Skeletal muscle cell (primary cell): ENCODE measurements at regions not wholly inside any gene's neighbourhood (a gene's known extent, or its start where the extent isn't known, plus 50 kb on each side); places are given as distances from the start of the nearest gene placed in this dataset.
A peak's percentile ranks its signal among the peaks of the same experiment; 100 is the strongest.

Experiments used
- DNase-seq: peaks from one replicate; pipeline ENCODE4 v3.0.0-alpha.2; 2010; ENCODE audit warnings: low read depth
- H3K4me3 ChIP-seq: 2 replicates; pipeline ENCODE4 v1.5.1; 2011; ENCODE audit warnings: low read depth, mild to moderate bottlenecking, control low read depth, low read length, moderate library complexity

DNA sequence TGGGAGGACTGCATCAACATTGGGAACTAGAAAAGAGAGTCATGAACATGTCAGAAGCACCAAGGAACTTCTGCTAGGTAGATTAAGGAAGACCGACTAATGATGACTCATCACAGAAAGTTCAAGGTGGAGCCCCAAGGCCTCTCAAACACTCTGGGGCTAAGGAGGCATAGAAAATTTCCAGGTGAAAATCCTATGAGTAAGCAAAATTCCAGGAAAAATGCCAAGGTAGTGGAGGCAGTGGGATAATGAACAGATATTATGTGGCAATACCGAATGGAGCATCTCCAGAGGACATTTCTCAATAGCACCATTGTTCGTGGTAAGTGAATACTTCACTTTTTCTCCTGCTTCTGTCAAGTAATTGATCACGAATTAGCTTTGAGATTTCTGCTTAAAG is 336.5 kb downstream of the MZT1 start:
- peak; percentile 1 for DNase-seq

GRCh38 chr13:72386138-72386684 is 341.2 kb downstream of the MZT1 start:
- H3K4me3 ChIP-seq, result no peak overlapping the region
- DNase-seq, result no peak

More for the DNA sequence above, 336.5 kb downstream of the MZT1 start:
- H3K4me3 ChIP-seq, result no peak overlapping the region

DNA sequence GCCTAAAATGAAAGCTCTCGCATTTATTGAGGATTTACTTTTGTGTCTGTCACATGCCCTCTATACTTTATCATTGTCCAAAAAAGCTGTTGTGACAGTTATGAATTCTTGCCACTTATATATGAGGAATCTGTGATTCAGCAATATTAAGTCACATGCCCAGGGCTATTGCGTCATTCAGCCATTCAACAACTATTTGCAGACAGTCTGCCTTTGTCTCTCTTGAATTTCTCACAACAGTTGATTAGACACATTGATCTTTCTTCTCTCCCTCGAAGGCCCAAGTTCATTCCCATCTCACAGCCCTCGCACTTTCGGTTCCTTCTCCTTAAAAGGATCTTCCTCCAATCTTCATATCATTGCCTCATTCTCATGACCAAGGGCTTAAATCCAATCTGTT is 342.6 kb downstream of the MZT1 start:
- DNase-seq, result peak; percentile 14

DNA sequence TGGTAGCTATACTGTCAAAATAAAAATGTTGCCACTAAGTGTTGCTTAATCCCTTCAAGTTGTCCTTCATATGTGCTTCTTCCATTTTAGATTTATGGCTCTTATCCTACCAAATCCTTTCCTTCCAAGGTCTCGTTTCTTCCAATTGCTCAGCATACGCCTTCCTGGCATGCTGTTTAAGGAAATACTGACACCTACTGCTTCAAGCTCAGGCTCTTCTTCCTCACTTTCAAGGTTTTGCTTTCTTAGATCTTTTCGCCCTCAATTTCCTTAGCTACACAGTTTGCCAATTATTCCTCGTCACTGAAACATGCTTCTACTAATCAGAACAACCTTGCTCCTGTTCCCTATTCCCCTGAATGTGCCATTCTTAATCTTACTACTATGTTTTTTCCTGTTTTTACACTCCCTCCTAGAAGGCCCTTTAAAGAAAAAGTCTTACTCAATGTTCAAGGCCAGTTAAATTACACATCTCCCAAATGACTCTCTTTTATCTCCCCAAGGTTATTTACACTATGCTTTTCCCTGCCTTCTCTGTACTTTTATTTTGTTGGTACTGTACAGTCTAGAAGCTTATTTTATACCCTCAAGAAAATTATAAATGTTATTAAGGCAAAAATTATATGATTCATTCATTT is 343.1 kb downstream of the MZT1 start:
- H3K4me3 ChIP-seq, result no peak overlapping the region
- no peak for DNase-seq

More for the DNA sequence above, 342.6 kb downstream of the MZT1 start:
- no peak overlapping the region for H3K4me3 ChIP-seq

- DNase-seq, result no peak
- no peak overlapping the region for H3K4me3 ChIP-seq
These were observed 343.8 kb downstream of the MZT1 start for GRCh38 chr13:72383646-72384045.

GRCh38 chr13:72379581-72379980 is 347.8 kb downstream of the MZT1 start:
- peak; percentile 4 for DNase-seq

DNA sequence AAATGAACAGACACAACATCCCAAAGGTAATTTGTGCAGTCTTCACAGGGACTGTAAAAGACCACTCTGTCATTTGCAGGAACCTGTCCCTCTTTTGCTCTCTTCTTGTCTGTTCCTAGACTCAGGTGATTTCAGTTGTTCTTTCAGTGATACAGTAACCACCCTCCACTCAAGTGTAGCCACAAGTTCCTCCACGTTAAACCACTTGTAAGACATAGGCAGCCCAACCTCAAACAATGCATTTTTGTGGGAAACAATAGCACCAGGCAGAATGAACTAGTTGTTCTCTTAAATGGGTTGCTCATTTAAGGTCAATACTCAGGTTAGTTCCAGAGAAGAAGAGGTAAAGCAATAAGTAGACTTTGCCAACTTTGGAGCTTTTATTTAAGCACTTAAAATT is 359.4 kb downstream of the MZT1 start:
- H3K4me3 ChIP-seq, result no peak overlapping the region
- no peak for DNase-seq

More at GRCh38 chr13:72379581-72379980, 347.8 kb downstream of the MZT1 start:
- H3K4me3 ChIP-seq, result no peak overlapping the region

GRCh38 chr13:72346716-72347115 is 380.7 kb downstream of the MZT1 start:
- DNase-seq, result no peak
- no peak overlapping the region for H3K4me3 ChIP-seq

GRCh38 chr13:72342364-72342763 is 385.1 kb downstream of the MZT1 start:
- H3K4me3 ChIP-seq, result no peak overlapping the region
- no peak for DNase-seq

DNA sequence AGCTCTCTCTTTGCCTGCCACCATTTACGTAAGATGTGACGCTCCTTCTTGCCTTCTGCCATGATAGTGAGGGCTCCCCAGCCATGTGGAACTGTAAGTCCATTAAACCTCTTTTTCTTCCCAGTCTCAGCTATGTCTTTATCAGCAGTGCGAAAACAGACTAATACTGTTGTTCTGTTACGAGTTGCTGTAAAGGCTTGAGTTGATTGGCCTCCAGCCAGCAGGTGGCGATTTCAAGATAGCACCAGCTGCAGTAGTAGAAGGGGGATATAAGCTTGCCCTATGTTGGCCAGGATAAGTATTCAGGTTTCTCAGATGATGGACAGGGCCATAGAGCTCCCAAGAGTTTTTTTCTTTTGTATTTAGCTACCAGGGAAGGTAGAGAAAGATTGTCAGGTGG is 385.5 kb downstream of the MZT1 start:
- no peak overlapping the region for H3K4me3 ChIP-seq
- no peak for DNase-seq

- no peak overlapping the region for H3K4me3 ChIP-seq
- no peak for DNase-seq
These were observed 409.9 kb downstream of the MZT1 start for GRCh38 chr13:72317346-72318109.

DNA sequence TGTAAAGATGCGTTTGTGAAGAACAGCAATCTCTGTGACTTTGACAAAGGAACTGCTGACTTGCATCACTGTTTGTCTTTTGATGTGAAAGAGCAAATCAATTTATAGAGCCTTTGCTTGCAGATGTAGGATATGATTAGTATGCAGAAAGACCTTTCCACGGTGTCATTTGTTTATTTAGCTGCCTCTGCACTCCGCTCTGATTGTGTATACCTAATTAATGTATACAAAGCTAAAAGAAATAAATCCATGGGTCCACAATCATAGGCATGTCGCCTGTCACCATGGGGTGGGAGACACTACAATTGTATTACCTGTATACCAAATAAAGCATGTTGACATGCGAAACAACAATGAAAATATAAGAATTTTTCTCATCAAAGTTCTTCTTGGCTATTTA is 410.7 kb downstream of the MZT1 start:
- no peak overlapping the region for H3K4me3 ChIP-seq
- no peak for DNase-seq

GRCh38 chr13:72315312-72315711 is 412.1 kb downstream of the MZT1 start:
- no peak overlapping the region for H3K4me3 ChIP-seq
- no peak for DNase-seq

GRCh38 chr13:72314210-72314609 is 413.2 kb downstream of the MZT1 start:
- no peak overlapping the region for H3K4me3 ChIP-seq
- no peak for DNase-seq

DNA sequence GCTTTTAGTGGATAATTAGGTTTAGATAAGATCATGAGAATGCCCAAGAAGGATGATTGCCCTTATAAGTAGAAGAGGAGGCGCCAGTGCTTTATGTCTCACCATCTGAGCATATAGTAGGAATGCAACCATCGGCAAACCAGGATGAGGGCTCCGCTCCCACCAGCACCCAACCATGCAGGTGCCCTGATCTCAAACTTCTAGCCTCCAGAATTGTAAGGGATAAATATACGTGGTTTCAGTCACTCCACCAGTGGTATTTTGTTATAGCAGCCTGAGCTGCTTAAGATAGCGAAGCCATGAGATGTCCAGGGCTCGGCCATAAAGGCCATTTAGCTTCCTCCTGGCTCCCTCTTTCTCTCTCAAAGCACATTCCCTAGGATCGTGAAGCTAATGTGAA is 413.9 kb downstream of the MZT1 start:
- no peak for DNase-seq
- H3K4me3 ChIP-seq, result no peak overlapping the region

DNA sequence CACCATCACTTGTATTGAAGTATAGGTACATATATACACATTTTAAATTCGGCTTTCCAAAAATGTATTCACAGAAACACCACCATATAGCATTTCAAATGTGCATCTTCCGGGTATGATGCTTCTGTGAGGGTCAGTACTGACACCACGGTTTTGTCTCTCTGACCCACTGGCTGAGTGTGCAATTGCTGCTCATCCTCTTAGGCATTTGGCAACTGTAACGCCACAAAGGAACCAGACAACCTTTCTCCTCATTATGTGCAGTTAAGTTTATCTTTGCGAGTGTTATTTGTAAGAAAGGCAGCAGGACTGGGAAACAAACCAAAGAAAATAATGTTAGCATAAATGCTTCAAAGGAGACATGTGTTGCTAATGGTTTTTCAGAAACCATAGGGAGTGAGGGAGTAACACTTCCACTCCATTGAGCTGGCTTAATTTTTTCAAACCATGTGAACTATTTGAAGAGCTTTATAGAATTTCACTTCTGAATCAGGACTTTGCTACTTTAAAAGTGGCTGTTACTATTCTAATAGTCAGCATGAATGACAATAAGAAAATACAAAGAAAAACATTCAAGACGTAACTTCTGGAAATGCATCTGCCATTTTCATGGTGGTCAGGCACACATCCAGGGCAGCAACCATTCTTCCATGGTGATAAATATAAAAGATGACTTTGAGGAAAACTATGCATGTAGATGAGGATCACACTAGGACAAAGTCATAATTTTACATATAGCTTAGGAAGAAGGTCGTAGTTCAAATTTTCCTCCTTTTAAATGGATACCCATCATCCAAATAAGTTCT is 423.3 kb downstream of the MZT1 start:
- H3K4me3 ChIP-seq, result no peak overlapping the region
- DNase-seq, result peak; percentile 10

- DNase-seq, result no peak
- no peak overlapping the region for H3K4me3 ChIP-seq
These were observed 429.2 kb upstream of the DACH1 start for GRCh38 chr13:72296246-72296645.

DNA sequence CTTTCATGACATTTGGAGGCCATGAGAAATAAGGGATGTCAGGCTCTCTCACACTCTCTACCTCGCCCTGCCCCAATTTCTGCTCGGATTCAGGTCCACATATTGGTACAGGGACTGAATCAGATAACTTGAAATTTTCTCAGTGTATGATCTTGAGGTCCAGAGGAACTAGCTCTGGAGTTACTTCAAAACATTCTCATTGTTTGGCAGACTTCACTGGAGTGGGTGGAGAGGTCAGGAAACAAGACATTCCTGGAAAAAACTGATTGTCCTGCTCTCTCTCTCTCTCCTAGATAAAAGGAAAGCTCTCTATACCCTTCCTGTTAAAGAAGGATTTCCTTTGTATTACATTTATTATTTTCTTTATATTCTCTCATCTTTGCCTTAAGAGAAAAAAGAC is 428.1 kb upstream of the DACH1 start:
- no peak overlapping the region for H3K4me3 ChIP-seq
- peak; percentile 19 for DNase-seq

DNA sequence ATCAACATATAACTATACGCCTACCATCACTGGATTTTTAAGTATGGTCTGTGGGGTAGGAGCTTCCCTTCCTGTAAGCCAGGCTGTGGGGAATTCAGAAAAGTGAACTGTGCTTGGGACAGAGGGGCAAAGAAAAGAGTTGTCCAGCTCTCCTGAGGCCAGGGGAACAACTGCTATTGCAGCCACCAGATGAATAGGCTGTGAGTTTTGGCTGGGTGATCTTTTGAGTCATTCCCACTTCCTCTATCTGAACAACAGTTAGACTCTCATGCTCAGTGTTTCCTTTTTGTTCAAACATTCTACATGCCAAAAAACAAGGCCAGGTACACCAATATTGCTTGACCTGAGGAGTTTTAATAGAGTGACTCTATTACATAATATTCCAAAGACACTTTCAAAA is 426.2 kb upstream of the DACH1 start:
- no peak overlapping the region for H3K4me3 ChIP-seq
- no peak for DNase-seq
